OCI-LY3 (cell line): ENCODE measurements at regions not wholly inside any gene's neighbourhood (a gene's known extent, or its start where the extent isn't known, plus 50 kb on each side); places are given as distances from the start of the nearest gene placed in this dataset.

Source experiments
- H2AFZ ChIP-seq: fragments of 200-600, 300-600 bp; shearing (Covaris generic); 2 replicates; pipeline ENCODE4 v1.6.0; 2014; ENCODE audit warnings: antibody characterized with exemption, low read depth, low read length
- H3K27ac ChIP-seq: fragments of 200-600, 300-600 bp; sonication (generic); 2 replicates; pipeline ENCODE4 v1.5.1; 2014; ENCODE audit warnings: mild to moderate bottlenecking, low read length, moderate library complexity, mixed read lengths
- H3K27me3 ChIP-seq: fragments of 200-600, 300-600 bp; sonication (generic); 2 replicates; pipeline ENCODE4 v1.6.1; 2014; ENCODE audit warnings: low read depth, low read length, mixed read lengths
- H3K36me3 ChIP-seq: fragments of 200-600, 300-600 bp; sonication (generic); replicated peaks from 2 replicates; pipeline ENCODE3; 2014; ENCODE audit warnings: low read depth, low read length, mixed read lengths
- H3K4me1 ChIP-seq: fragments of 300-600, 200-600 bp; sonication (generic); 2 replicates; pipeline ENCODE4 v1.6.1; 2014; ENCODE audit warnings: low read length, mixed read lengths
- H3K4me2 ChIP-seq: fragments of 200-600, 300-600 bp; sonication (generic); 2 replicates; pipeline ENCODE4 v1.6.1; 2014; ENCODE audit warnings: low read length, mixed read lengths
- H3K4me3 ChIP-seq: fragments of 300-600, 200-600 bp; sonication (generic); 2 replicates; pipeline ENCODE4 v1.5.1; 2014; ENCODE audit warnings: antibody characterized with exemption, mild to moderate bottlenecking, low read length, moderate library complexity
- H3K79me2 ChIP-seq: fragments of 300-600, 200-600 bp; shearing (Covaris generic); 2 replicates; pipeline ENCODE4 v1.6.1; 2014; ENCODE audit warnings: mild to moderate bottlenecking, low read length, mixed read lengths
- H3K9ac ChIP-seq: fragments of 300-600, 200-600 bp; shearing (Covaris generic); 2 replicates; pipeline ENCODE4 v1.6.0; 2014; ENCODE audit warnings: mild to moderate bottlenecking, low read length, moderate library complexity
- H3K9me3 ChIP-seq: fragments of 200-600, 300-600 bp; shearing (Covaris generic); 2 replicates; pipeline ENCODE4 v1.6.1; 2014; ENCODE audit warnings: low read length, mixed read lengths; ENCODE audit not compliant: insufficient read depth
- H4K20me1 ChIP-seq: fragments of 200-600, 300-600 bp; sonication (generic); 2 replicates; pipeline ENCODE4 v1.6.1; 2016; ENCODE audit warnings: low read length, mixed read lengths; ENCODE audit not compliant: insufficient read depth
- CTCF ChIP-seq: fragments of 200-600, 300-600 bp; sonication (generic); IDR thresholded peaks from 2 replicates; pipeline ENCODE4 v1.5.1; 2014; ENCODE audit warnings: antibody characterized with exemption, low read length, low read depth
- EZH2phosphoT487 ChIP-seq: fragments of 200-600 bp; shearing (Covaris generic); IDR thresholded peaks from 2 replicates; pipeline ENCODE4 v1.6.1; 2018; ENCODE audit warnings: antibody characterized with exemption, mixed run types, low read depth

GRCh38 chr5:108634617-108635288, 112.9 kb upstream of the FER start:
- Histone ChIP-seq H2AFZ (no peak overlapping the region), H3K27me3 (no peaks in the 10 kb centered on the region), H3K4me1 (peaks cover 16% of the 10 kb centered on the region), H3K36me3 (no peaks in the 10 kb centered on the region), H3K4me3 (no peak overlapping the region), H3K9me3 (no peaks in the 10 kb centered on the region), H3K79me2 (no peaks in the 10 kb centered on the region), H3K4me2 (peak overlapping the region; percentile 37), H3K9ac (no peak overlapping the region), H4K20me1 (no peaks in the 10 kb centered on the region), H3K27ac (no peak overlapping the region)
- TF ChIP-seq CTCF (no peak), EZH2phosphoT487 (no peak)

GRCh38 chr5:108634010-108634616, 113.6 kb upstream of the FER start:
- Histone ChIP-seq H3K9me3 (no peaks in the 10 kb centered on the region), H3K4me2 (no peak overlapping the region), H2AFZ (no peak overlapping the region), H3K36me3 (no peaks in the 10 kb centered on the region), H3K9ac (no peak overlapping the region), H4K20me1 (no peaks in the 10 kb centered on the region), H3K4me1 (peaks cover 16% of the 10 kb centered on the region), H3K79me2 (no peaks in the 10 kb centered on the region), H3K27me3 (no peaks in the 10 kb centered on the region), H3K4me3 (no peak overlapping the region), H3K27ac (no peak overlapping the region)
- TF ChIP-seq CTCF (no peak), EZH2phosphoT487 (no peak)

- Histone ChIP-seq H3K4me2 (no peak overlapping the region), H3K79me2 (no peaks in the 10 kb centered on the region), H3K27ac (no peak overlapping the region), H3K36me3 (no peaks in the 10 kb centered on the region), H3K4me3 (no peak overlapping the region), H3K4me1 (peaks cover 8% of the 10 kb centered on the region), H3K9me3 (no peaks in the 10 kb centered on the region), H2AFZ (no peak overlapping the region), H3K9ac (no peak overlapping the region), H3K27me3 (no peaks in the 10 kb centered on the region), H4K20me1 (no peaks in the 10 kb centered on the region)
- TF ChIP-seq EZH2phosphoT487 (no peak), CTCF (no peak)
Measured at GRCh38 chr5:108629779-108630528, 117.7 kb upstream of the FER start.

GRCh38 chr5:108625654-108626053, 122.0 kb upstream of the FER start:
- Histone ChIP-seq H2AFZ (no peak overlapping the region), H3K27me3 (no peaks in the 10 kb centered on the region), H4K20me1 (no peaks in the 10 kb centered on the region), H3K36me3 (no peaks in the 10 kb centered on the region), H3K4me3 (no peak overlapping the region), H3K27ac (no peak overlapping the region), H3K9ac (no peak overlapping the region), H3K4me1 (no peaks in the 10 kb centered on the region), H3K9me3 (no peaks in the 10 kb centered on the region), H3K79me2 (no peaks in the 10 kb centered on the region), H3K4me2 (no peak overlapping the region)
- no peak for TF ChIP-seq CTCF
- TF ChIP-seq EZH2phosphoT487, result no peak
